Stimulated activated naive B cell treated with anti-CD40 and anti-IgM and Interleukin-4, amounts not matched to agents 10 μg/mL and 1 μg/mL and 100 μg/mL, for 72 hours (primary cell): ENCODE measurements at regions not wholly inside any gene's neighbourhood (a gene's known extent, or its start where the extent isn't known, plus 50 kb on each side); places are given as distances from the start of the nearest gene placed in this dataset.

Experiments used
- ATAC-seq, 2 donors: fragments of 150-1000 bp; cut with Tn5 transposase; replicated peaks; 2 replicates each; pipeline ENCODE4 v1.10.0; 2021; ENCODE audit warnings: moderate library complexity in 1 of 2
- DNase-seq: peaks from one replicate; pipeline ENCODE4 v3.0.0; 2021
- H3K27ac Mint-ChIP-seq: one replicate; pipeline ENCODE4 v1.8.0; 2022; ENCODE audit warnings: mild to moderate bottlenecking, mixed read lengths
- H3K27me3 Mint-ChIP-seq, 2 donors: one replicate each; pipeline ENCODE4 v1.8.0; 2022; ENCODE audit warnings: mixed read lengths in 2 of 2
- H3K36me3 Mint-ChIP-seq, 2 donors: one replicate each; pipeline ENCODE4 v1.8.0; 2022; ENCODE audit warnings: mixed read lengths in 2 of 2, mild to moderate bottlenecking in 1 of 2
- H3K4me1 Mint-ChIP-seq, 2 donors: one replicate each; pipeline ENCODE4 v1.8.0; 2022; ENCODE audit warnings: mixed read lengths in 2 of 2, mild to moderate bottlenecking in 1 of 2
- H3K4me3 Mint-ChIP-seq, 2 donors: one replicate each; pipeline ENCODE4 v1.8.0; 2022; ENCODE audit warnings: mild to moderate bottlenecking in 2 of 2, mixed read lengths in 2 of 2, moderate library complexity in 1 of 2
- H3K9me3 Mint-ChIP-seq, 2 donors: one replicate each; pipeline ENCODE4 v1.8.0; 2022; ENCODE audit warnings: mixed read lengths in 2 of 2, mild to moderate bottlenecking in 1 of 2

DNA sequence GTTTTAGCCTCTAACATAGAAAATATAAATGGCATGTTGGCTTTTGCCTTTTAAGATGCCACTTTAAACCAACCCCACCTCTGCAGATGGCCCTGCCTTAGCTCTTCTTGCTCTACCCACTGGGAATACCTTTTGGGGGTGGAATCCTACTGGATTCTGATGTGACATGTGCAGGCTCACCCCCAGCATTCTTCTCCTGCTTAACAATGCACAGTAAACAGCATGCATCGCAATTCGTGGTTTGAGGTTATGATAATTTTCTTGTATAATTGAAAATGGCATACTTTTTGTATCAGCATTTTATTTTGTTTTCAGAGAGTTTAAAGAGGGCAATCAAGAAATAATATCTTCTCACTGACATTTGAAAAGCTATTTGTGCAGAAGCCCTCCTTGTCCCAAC lies 167.9 kb downstream of the AREG start:
- Mint-ChIP-seq H3K4me3 (no peak overlapping the region), H3K4me1 (peaks cover 0 to 7% of the 10 kb centered on the region in 2 donors)
- no peak for ATAC-seq

DNA sequence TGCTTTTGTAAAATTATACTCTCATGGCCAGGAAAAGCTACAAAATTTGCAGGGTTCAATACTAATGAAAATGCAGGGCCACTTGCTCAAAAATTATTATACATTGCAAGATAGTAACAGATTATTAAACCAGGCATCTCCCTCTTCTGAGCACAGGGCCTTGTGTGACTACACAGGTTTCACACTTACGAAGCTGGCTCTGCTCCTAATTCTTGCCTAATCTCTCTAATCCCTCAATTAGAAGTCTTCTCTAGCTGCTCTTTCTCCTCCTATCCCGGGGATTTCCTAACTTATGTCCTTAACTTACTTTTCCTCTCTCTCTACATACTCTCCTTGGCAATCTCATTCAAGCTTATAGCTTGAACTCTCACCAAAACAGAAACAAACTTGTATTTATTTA lies 168.3 kb downstream of the AREG start:
- no peak overlapping the region for H3K4me3 Mint-ChIP-seq
- H3K9me3 Mint-ChIP-seq = no peaks in the 10 kb centered on the region
- H3K27ac Mint-ChIP-seq = no peak overlapping the region
- no peak for ATAC-seq
- H3K27me3 Mint-ChIP-seq = peaks cover 0 to 8% of the 10 kb centered on the region in 2 donors
- peaks cover 0 to 7% of the 10 kb centered on the region in 2 donors for H3K4me1 Mint-ChIP-seq
- no peak for DNase-seq
- H3K36me3 Mint-ChIP-seq = no peaks in the 10 kb centered on the region

More for the DNA sequence above, 167.9 kb downstream of the AREG start:
- Mint-ChIP-seq H3K27me3 (peaks cover under 1 to 8% of the 10 kb centered on the region in 2 donors), H3K9me3 (no peaks in the 10 kb centered on the region), H3K36me3 (no peaks in the 10 kb centered on the region), H3K27ac (no peak overlapping the region)
- no peak for DNase-seq

DNA sequence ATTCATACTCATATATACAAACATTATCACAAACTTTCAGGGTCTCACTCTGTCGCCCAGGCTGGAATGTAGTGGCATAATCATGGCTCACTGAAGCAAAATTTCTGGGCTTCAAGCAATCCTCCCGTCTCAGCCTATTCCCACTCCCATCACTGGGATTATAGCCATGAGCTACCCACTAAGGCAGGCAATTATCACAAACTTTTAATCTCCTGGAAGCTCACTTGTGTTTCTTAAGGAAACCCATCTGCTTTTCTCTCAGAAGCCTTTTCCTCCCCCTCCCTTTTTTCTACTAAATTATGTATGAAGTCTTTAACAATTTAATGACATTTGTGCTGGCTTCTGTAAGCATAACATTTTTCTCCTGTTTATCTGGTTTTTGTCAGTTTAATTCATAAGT lies 170.5 kb downstream of the AREG start:
- H3K4me3 Mint-ChIP-seq = no peak overlapping the region
- DNase-seq (no peak), ATAC-seq (no peak)
- peaks cover 0 to 7% of the 10 kb centered on the region in 2 donors for H3K4me1 Mint-ChIP-seq
- H3K9me3 Mint-ChIP-seq = no peaks in the 10 kb centered on the region
- H3K27me3 Mint-ChIP-seq = peaks cover 0 to 8% of the 10 kb centered on the region in 2 donors
- no peak overlapping the region for H3K27ac Mint-ChIP-seq
- no peaks in the 10 kb centered on the region for H3K36me3 Mint-ChIP-seq

DNA sequence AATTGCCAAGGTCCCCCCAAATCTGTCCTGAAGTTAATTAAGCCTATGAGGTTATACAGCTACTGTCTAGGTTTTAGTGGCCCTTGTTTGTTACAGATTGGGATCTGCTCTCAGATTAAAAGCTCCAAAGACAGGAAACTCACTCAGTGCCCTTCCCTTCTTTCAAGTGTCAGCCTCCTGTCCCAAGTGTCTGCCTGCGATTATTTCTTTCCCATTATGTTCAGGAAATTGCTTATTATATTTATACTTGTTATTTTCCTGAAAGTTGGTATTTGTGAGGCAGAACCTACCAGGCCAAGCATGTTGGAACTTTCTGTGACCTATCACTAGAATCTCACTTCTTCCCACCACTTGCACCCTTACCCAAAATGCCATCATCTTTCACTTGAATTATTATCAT lies 173.2 kb downstream of the AREG start:
- no peaks in the 10 kb centered on the region for H3K36me3 Mint-ChIP-seq
- H3K27me3 Mint-ChIP-seq = peaks cover 2 to 6% of the 10 kb centered on the region in 2 donors
- H3K4me1 Mint-ChIP-seq = peaks cover 0 to 7% of the 10 kb centered on the region in 2 donors
- ATAC-seq = no peak
- no peak overlapping the region for H3K4me3 Mint-ChIP-seq
- DNase-seq = no peak
- no peak overlapping the region for H3K27ac Mint-ChIP-seq
- no peaks in the 10 kb centered on the region for H3K9me3 Mint-ChIP-seq

DNA sequence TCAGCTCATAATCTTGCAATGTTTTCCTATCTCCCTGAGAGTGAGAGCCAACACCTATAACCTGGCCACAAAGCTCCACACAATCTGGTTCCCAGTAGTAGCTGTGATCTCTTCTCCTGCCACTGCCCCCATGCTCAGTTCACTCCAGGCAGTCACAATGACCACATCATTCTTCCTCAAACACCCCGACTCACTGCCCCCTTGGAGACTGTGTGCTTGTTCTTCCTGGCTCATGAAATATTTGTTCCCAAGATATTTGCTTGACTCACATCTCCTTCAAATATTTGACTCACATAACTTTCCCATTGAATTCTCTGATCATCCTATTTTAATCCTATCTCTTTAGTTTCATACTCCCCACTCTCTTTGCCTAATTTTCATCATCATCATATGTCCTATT lies 173.7 kb downstream of the AREG start:
- Mint-ChIP-seq H3K9me3 (no peaks in the 10 kb centered on the region), H3K27ac (no peak overlapping the region), H3K4me1 (peaks cover 0 to 7% of the 10 kb centered on the region in 2 donors), H3K36me3 (no peaks in the 10 kb centered on the region), H3K27me3 (peaks cover 5 to 6% of the 10 kb centered on the region in 2 donors), H3K4me3 (no peak overlapping the region)
- DNase-seq = no peak
- no peak for ATAC-seq

DNA sequence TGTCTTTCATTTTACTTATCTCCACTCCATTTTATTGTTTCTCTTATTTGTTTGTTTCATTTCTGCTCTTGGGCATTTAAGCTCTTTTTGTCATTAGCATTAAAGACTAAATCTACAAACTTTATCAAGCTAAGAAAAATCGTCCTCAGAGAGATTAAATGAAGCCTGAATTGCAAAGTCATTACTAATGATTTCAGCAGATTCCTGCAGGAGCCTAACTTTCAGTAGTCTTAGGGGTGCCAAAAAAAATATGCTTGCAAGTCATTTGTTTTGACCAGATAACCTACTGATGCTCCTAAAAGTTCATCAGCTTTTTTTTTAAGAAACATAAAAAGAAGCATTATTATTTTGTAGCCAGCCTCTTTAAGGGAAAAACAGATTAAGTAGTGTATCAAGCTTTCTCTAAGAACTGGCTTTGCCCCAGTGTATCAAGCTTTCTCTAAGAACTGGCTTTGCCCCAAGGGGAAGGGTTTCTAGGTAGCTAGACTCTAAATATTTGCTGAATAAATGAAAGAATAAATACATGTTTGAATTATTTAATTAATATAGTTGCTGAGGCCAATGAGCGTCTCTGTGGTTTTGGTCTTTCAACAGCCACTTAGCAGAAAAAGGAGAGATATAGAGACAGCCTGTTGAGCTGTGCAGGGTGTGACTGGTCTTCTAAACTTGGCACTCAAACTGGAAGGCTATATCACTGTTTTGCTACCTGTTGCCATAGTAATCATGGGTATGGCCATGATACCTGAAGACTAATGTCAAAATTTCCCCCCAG lies 174.2 kb downstream of the BTC start:
- ATAC-seq = no peak
- no peak overlapping the region for H3K4me3 Mint-ChIP-seq
- H3K9me3 Mint-ChIP-seq = no peaks in the 10 kb centered on the region
- no peak for DNase-seq
- peaks cover 0 to 7% of the 10 kb centered on the region in 2 donors for H3K4me1 Mint-ChIP-seq
- no peak overlapping the region for H3K27ac Mint-ChIP-seq
- peaks cover 5 to 6% of the 10 kb centered on the region in 2 donors for H3K27me3 Mint-ChIP-seq
- H3K36me3 Mint-ChIP-seq = no peaks in the 10 kb centered on the region

DNA sequence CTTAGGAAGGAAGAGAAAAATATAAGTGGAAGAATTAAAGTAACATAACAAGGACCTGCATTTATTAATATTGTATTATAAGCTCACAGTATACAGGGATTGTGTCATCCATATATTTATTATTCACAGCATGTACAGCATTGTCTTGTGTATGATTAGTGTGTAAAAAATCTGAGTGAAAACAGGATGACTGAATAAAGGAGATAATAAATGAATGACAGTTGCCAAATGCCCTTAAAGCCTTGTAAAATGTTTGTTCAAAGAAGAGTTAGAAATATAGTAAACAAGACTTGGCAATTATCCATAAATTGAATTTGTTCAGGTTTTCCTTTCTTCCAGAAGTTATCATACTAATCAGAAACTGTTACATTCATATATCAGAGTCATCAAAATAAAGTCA lies 172.7 kb downstream of the BTC start:
- Mint-ChIP-seq H3K27me3 (peaks cover 5 to 6% of the 10 kb centered on the region in 2 donors), H3K4me3 (no peak overlapping the region), H3K36me3 (no peaks in the 10 kb centered on the region), H3K27ac (no peak overlapping the region), H3K9me3 (no peaks in the 10 kb centered on the region), H3K4me1 (no peaks in the 10 kb centered on the region)
- no peak for ATAC-seq
- DNase-seq = no peak

DNA sequence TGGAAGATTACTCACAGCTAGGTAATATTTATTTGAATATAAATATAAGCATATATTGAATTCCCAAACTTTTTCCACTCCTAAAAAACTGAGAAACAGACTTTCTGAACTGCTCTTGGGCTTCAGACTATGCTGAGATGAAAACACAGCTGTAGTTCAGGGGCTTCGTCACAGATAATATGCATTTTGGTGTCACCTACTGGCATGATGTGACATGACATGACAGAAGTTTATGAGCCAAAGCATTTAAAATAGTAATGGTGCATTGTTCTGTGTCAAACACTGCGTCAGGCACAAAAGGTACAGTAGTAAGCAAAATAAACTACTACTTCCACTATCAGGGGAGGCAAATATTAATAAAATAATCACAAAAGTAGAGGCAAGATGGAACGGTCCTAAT lies 171.3 kb downstream of the BTC start:
- H3K36me3 Mint-ChIP-seq = no peaks in the 10 kb centered on the region
- H3K4me3 Mint-ChIP-seq = no peak overlapping the region
- H3K27ac Mint-ChIP-seq = no peak overlapping the region
- peaks cover 5 to 6% of the 10 kb centered on the region in 2 donors for H3K27me3 Mint-ChIP-seq
- DNase-seq (no peak), ATAC-seq (peak; percentile 62 to 71)
- no peaks in the 10 kb centered on the region for H3K4me1 Mint-ChIP-seq
- H3K9me3 Mint-ChIP-seq = no peaks in the 10 kb centered on the region

DNA sequence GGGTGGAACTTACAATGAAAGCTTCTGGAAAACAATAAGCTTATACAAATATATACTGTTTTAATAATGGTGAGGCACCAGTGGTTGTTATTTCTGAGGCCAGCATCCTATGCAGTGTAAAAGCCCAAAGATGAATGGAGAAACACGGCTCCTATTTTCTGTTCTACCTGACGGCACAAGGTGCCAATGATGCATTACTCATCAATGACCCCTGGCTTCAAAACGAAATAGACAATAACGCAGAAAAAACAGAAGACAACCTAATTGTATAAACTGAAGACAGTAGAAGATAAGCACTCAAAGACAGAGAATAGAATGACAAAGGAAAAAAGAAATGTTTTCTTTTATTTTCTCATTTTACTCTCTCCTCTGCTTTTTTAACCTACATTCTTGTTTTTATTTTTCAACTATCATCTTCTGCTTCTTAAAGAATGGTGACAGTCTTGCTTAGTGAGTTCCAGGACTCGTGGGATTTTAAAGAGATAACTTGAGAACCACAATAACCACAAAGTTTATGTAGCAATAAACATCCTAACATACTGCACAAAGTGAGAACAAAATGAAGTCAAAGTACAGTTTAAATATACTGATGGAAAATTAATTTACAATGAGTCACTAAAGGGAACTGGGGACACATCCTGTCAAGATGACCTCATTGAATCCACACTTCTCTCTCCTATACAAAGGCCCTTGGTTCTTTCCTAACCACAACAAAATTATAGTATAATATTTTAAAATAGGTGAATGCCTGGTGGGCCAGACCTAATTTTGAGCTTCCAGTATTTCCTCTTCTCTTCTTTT lies 169.8 kb downstream of the BTC start:
- no peaks in the 10 kb centered on the region for H3K4me1 Mint-ChIP-seq
- H3K27me3 Mint-ChIP-seq = peaks cover 5 to 6% of the 10 kb centered on the region in 2 donors
- ATAC-seq (no peak), DNase-seq (no peak)
- no peak overlapping the region for H3K4me3 Mint-ChIP-seq
- no peak overlapping the region for H3K27ac Mint-ChIP-seq
- no peaks in the 10 kb centered on the region for H3K9me3 Mint-ChIP-seq
- no peaks in the 10 kb centered on the region for H3K36me3 Mint-ChIP-seq

DNA sequence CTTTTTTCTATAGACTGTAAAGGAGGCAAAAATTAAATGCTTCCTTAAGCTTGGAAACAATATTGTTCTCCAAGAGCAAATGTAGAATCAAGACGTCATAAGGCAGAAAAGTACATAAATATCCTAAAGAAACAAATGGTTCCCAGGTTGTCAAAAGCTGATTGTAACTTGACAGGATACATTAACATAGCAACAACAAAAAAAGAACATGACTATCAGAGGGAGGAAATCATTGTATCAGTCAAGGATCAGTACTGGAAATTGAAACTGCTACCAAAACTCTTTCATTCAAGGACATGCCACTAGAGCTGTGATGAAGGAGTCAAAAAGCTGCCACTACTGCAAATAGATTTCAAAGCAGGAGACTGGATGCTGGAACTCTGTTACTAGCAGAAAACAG lies 168.3 kb downstream of the BTC start:
- no peak for ATAC-seq
- no peaks in the 10 kb centered on the region for H3K4me1 Mint-ChIP-seq
- H3K4me3 Mint-ChIP-seq = no peak overlapping the region
- H3K27ac Mint-ChIP-seq = no peak overlapping the region
- H3K9me3 Mint-ChIP-seq = no peaks in the 10 kb centered on the region
- no peaks in the 10 kb centered on the region for H3K36me3 Mint-ChIP-seq
- DNase-seq = no peak
- H3K27me3 Mint-ChIP-seq = peaks cover 5 to 6% of the 10 kb centered on the region in 2 donors

DNA sequence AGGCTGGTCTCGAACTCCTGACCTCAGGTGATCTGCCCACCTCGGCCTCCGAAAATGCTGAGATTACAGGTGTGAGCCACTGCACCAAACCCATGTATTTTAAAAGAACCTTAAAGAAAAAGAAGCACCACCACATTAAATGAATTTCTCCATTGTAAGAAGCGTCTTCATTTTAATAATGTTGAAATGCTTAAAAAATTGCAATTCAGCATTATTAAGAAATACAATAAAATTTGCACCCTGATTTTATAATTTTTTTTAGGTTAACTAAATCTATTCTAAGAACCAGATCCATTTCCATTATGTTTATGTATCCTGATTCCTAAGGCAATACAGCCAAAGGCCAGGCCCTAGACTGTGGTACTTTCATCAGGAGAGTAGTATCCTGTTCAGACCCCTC lies 167.2 kb downstream of the BTC start:
- H3K36me3 Mint-ChIP-seq = no peaks in the 10 kb centered on the region
- ATAC-seq (no peak), DNase-seq (no peak)
- peaks cover 5 to 6% of the 10 kb centered on the region in 2 donors for H3K27me3 Mint-ChIP-seq
- no peaks in the 10 kb centered on the region for H3K4me1 Mint-ChIP-seq
- no peaks in the 10 kb centered on the region for H3K9me3 Mint-ChIP-seq
- no peak overlapping the region for H3K27ac Mint-ChIP-seq
- no peak overlapping the region for H3K4me3 Mint-ChIP-seq

DNA sequence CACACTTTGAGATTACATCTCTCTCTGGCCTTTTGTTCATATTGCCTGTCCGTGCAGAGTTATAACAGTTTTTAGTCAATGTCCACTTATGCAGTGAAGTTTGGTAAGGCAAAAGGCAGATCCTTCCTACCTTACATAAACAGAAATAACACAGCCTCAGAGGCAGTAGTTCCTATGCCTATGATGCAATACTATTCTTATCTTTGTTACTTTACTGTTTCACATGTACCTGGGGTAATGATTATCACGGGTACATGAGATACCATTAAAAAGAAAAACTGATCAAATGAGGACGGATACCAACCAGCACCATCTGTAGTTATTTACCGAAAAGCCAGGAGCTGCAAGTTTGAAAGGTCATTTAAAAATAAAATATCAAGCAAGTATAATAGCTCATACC lies 166.8 kb downstream of the BTC start:
- Mint-ChIP-seq H3K27ac (no peak overlapping the region), H3K4me3 (no peak overlapping the region), H3K36me3 (no peaks in the 10 kb centered on the region), H3K9me3 (no peaks in the 10 kb centered on the region), H3K4me1 (peaks cover under 1 to 2% of the 10 kb centered on the region in 2 donors), H3K27me3 (peaks cover 6 to 8% of the 10 kb centered on the region in 2 donors)
- ATAC-seq (no peak), DNase-seq (no peak)

DNA sequence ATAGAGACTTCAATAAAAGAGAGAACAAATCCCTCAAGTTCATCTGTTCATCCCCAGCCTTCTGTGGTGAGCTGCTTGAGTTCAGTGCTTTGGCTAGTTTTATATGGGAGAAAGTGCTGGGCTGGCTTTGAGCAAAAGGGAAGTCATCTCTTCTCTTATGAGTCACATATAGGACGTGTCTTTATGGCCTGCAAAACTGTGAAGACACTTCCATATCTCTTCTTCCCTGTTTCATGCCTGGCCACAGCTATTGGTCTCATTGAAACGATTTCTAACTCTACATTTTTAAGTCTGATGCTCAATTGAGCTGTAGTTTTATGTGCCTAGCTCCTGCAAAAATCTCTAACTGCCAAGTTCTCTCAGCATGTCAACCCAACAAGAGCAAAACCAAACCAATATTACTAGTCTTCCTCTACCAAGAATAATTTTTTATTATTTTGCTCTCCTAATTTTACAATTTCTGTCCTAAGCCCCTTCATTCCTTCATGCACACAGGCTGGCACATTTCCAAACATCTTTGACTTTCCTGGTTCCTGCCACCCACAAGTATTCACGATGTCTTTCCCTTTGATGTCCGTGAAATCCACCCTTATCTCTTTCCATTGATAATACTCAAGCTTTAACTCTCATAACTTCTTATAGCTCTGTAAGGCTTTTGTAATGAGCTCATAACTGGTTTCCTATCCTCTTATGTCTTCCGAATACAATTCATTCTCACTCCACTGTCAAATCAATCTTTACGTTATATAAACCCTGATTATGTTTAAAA lies 165.3 kb downstream of the BTC start:
- no peaks in the 10 kb centered on the region for H3K9me3 Mint-ChIP-seq
- peaks cover 12 to 15% of the 10 kb centered on the region in 2 donors for H3K27me3 Mint-ChIP-seq
- no peak for DNase-seq
- H3K27ac Mint-ChIP-seq = no peak overlapping the region
- no peaks in the 10 kb centered on the region for H3K36me3 Mint-ChIP-seq
- ATAC-seq = peak; percentile 75 to 77
- peaks cover 2 to 7% of the 10 kb centered on the region in 2 donors for H3K4me1 Mint-ChIP-seq
- no peak overlapping the region for H3K4me3 Mint-ChIP-seq

DNA sequence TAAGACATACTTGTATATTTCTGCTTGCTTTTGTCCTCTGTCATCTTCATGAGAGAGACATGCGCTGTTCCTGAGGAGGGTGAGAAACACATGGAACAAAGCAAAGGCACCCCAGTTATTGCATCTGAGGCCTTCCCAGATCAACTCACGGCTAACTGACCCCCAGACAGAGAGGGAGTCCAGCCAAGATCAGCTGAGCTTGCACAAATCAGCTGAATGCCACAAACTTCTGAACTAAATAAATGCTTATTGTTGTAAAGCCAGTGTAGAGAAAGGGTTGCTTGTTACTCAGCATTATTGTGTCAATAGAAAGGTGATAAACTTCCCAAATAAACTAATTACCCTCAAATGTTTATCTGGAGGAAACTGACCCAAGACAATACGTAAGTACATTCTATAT lies 163.8 kb downstream of the BTC start:
- Mint-ChIP-seq H3K36me3 (no peaks in the 10 kb centered on the region), H3K4me3 (no peak overlapping the region), H3K27me3 (peaks cover 12 to 15% of the 10 kb centered on the region in 2 donors), H3K4me1 (peaks cover 2 to 7% of the 10 kb centered on the region in 2 donors), H3K27ac (no peak overlapping the region), H3K9me3 (no peaks in the 10 kb centered on the region)
- no peak for DNase-seq
- ATAC-seq = no peak
